ENCODE measurements at regions not wholly inside any gene's neighbourhood (a gene's known extent, or its start where the extent isn't known, plus 50 kb on each side); places are given as distances from the start of the nearest gene placed in this dataset.

DNA sequence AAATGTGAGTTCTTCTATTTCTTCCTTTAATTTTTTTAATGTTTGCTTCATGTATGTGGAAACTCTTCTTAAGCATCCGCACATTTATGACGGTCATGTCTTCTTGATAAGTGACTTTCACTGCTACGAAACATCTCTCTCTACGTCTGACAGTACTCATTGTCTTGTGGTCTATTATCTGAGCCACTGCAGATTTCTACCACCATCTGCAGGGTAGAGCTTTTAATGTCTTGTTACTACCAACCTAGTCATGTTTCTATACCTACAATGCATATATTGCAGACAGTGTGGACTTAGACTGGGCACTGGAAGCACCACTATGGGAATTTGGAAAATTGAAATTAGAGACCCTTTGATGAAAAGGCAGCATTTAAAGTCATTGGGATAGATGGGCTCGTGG, 75.4 kb upstream of the ARHGEF7 start:
- in situ Hi-C loops (cut with HindIII; ENCODE audit: low sequenced_read_pairs), result loop anchor here (5.0 kb wide), 1 partner anchor 77 kb away; no protein-coding TSS in a partner anchor

DNA sequence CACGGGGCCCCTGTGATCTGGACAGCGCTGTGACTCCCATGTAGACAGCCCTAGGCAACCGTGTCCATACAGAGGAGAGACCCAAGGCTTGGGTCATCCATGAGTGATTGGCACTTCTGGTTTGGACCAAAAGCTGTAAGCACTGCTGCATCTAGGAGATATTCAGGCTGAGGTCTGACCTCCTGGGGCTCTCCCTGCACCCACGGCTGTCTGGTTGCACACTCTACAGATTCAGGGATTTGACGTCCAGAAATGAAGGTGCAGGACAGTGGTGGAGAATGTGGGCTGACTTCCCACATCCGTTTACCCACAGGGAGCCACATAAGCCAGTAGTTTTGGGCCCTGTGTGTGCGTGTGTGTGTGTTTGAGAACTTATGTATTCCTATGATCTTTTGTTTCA, 76.2 kb upstream of the ARHGEF7 start:
- in situ Hi-C loops (cut with HindIII; ENCODE audit: low sequenced_read_pairs), result loop anchor here (5.0 kb wide), 1 partner anchor 77 kb away; no protein-coding TSS in a partner anchor

DNA sequence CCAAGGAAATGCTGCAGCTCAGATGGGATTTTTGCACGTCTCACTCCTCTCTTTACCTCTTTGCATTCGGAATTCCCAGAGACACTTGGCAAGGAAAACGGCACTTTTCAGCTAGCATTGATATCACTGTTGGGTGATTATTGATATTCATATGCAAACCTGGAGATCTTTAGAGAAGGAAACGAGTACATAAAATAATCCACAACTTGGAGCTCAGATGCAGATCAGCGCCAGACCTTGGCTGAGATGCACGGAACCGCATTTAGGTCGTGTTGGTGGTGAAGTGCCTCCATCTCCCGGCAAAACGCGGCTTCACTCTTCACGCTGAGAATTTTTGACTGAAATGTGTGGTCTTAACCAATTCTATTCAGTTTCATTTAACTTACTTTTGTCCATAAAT, 77.2 kb upstream of the ARHGEF7 start:
- in situ Hi-C loops (cut with HindIII; ENCODE audit: low sequenced_read_pairs), result loop anchor here (5.0 kb wide), 1 partner anchor 76 kb away; no protein-coding TSS in a partner anchor

DNA sequence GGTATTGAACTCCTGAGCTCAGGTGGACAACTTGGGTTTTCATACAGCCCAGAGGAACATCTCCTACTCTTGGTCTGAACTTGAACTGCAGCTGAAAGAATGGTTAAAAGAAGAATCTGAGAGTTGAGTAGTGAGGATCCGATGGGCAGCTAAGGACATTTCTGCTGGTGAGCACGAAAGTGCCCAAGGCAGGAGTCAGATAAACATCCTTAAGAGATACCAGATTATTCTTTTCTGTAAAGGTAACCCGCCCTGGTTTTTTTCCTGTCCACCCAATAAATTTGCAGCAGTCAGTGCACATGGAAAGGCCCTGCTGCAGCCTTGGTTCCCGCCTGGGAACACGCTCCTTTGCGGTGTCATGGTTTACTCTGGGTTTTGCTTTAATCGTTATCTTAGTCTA, 78.4 kb upstream of the ARHGEF7 start:
- in situ Hi-C loops (cut with HindIII; ENCODE audit: low sequenced_read_pairs), result loop anchor here (5.0 kb wide), 1 partner anchor 74 kb away; no protein-coding TSS in a partner anchor

DNA sequence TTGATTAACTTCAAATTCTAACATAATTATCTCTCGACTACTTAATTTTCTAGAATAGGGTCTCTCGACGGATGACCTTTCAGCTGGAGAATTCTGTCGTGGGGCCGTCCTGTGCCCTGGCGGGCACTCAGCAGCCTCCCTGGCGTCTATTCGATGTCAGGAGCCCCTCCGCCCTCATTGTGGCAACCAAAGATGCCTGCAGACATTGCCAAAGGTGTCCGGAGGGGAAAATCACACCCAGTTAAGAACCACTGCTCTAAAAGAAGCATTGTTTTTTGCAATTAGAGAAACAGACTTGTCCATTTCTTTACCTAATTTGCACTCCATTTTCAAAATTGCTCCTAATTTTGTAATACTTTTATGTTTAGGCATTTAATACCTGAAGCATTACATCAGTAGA, 79.2 kb upstream of the ARHGEF7 start:
- in situ Hi-C loops (cut with HindIII; ENCODE audit: low sequenced_read_pairs), result loop anchor here (5.0 kb wide), 1 partner anchor 74 kb away; no protein-coding TSS in a partner anchor

DNA sequence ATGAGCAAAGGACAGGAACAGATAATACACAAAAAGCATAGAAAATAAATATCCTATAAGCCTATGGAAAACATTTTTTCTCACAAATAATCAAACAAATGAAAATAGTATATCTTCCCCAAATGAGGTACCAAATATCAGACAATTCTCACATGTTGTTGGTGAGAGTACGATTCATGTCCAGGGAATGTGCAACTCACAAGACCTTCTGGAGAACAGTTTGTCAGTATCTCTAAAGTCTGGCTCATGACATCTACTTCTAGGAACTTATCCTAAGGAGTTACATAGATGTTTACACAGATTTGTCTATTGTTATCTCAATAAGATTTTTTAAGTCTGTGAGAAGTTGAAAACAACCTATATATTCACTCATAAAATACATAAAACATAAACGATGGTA, 80.3 kb upstream of the ARHGEF7 start:
- in situ Hi-C loops (cut with HindIII; ENCODE audit: low sequenced_read_pairs), result loop anchor here (5.0 kb wide), 1 partner anchor 73 kb away; no protein-coding TSS in a partner anchor

DNA sequence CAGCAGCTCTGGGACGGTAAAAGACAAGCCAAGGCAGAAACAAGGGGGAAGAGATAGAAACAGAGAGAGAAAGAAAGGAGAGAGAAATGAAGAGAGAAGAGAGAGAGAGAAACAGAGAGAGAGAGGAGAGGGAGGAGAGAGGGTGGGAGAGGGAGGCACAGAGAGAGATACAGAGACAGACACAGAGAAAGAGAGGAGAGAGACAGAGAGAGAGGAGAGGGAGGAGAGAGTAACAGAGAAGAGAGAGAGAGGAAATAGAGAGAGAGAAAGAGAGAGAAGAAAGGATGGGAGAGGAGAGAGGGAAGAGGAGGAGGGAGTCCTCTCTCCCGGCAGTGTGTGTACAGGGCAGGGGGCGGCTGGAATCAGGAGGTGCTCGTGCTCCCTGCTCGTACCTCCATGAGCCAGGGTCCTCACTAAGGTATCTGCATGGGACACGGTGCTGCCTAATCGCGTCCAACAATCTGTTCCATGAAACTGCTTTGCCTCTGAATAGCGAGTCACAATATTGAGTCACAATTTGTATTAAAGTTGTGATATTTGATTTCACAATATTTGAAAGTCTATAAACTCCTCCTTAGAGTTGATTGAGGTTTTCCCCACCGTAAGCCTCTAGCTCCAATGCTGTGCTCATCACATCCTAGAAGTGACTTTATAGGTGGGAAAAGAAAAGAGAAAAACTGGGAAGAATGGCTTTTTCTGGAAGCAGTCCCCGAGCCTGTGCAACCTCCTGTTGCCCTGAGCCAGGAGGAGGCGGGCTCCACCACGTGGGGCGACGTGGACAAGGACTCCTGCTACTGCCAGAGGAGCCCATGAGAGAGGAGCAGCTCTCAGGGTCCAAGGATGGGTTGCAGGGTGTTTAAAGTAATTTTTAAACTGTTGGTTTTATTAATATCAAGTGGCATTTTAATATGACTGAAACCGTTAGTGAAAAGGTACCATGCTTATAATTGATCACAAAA, 81.7 kb upstream of the ARHGEF7 start:
- in situ Hi-C loops (cut with HindIII; ENCODE audit: low sequenced_read_pairs), result no loop called here

DNA sequence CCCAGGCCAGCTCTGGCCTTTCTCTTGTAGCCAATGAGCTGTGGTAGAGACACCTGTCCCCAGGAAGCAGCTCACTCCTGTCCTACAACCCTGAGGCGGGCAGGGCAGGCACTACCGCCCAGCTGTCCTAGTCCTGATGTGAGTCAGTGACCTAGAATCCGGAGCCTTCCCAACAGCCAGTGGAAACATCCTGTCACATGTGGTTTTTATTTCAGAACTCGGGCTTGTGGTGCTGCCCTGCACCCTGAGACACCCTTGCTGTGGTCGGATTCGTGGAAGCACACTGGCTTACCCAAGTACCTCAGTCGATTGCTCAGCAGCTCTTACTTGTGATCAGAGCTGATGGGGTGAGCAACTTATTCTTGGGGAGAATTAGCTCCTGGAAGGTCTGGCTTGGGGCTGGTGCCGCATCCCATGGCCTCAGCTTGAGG, 83.6 kb upstream of the ARHGEF7 start:
- in situ Hi-C loops (cut with HindIII; ENCODE audit: low sequenced_read_pairs), result no loop called here

DNA sequence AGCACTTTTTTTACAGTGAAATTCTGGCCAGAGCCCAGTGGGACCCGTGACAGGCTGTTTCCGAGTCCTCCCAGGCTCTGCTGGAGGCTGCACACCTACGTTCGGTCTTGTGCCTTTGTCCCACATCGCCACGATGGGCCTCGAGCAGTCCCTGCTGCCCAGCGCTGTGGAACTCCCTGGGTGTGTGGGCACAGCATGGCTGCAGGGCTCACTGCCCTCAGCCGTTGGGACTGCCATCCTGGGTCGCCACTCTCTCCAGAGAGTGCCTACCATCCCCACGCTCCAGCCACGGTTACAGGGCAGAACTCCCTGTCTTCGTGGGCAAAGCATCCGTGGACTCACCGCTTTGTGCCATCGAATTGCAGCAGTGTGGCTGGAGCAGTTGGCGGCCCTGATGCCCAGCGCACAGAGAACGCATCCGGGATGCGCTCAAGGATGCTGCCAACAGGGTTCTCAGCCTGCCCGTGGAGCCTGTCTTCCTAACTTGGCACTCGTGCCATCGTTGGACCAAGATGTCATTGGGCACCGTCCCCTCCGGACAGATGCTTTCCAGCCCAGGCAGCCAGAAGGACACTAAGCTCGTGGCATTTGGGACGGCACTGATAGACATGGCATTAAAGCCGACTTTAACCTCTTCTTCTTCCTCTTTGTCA, 85.0 kb upstream of the ARHGEF7 start:
- in situ Hi-C loops (cut with HindIII; ENCODE audit: low sequenced_read_pairs), result no loop called here

DNA sequence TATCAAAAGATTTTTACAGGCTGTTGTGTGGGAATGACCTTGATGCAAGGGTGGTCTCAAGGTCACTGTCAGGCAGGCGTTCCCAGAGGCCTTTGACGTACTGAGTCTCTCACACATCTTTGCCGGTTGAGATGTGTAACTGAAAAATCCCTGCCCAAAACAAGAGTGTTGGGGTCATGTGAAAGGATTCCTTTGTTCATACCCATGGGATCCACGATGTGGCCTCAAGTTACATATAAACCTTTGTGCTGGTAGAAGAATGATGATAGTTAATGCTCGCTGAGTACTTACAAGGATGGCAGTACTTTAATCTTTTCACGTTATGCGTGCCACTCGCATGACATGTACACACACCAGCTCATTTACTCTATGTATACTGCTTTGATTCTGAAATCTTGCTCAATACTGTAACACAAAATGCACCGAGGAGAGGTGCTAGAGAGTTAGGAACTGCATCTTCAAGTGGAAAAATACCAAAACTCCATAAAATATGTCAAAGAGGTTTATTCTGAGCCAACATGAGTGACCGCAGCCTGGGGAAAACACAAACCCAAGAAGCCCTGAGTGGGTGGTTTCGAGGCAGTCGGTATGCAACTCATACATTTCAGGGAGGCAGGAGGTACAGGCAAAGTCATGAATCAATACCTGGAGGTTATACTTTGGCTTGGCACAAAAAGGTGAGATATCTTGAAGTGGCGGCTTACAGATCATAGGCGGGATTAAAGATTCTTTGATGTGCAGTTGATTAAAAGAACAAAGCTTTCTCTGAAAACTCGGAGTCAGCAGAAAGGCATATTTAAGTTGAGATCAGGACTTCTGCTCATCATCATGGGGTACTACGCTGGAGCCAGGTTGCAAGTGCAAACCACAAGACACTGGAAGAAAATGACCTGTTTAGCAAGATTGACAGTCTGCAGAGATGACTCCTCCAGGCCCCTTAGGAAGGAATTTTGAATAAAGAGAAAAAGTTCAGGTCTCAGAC, 87.4 kb upstream of the ARHGEF7 start:
- in situ Hi-C loops (cut with HindIII; ENCODE audit: low sequenced_read_pairs), result no loop called here

DNA sequence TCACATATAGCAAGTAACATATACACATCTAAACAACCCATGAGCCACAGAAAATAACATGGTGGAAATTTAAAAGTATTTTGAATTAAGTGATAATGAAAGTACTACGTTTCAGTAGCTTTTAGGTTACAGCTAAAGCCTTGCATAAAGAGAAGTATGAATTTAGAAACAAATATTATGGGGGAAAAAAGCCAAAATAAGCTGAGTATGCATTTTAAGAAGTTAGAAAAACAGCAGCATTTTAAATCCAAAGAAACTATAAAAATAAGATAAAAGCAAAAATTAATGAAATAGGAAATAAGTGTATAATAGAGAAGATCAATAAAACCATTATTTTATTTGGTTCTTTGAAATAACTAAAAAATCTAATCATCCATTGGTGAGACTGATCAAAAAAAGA, 89.8 kb upstream of the ARHGEF7 start:
- in situ Hi-C loops (cut with HindIII; ENCODE audit: low sequenced_read_pairs), result no loop called here

DNA sequence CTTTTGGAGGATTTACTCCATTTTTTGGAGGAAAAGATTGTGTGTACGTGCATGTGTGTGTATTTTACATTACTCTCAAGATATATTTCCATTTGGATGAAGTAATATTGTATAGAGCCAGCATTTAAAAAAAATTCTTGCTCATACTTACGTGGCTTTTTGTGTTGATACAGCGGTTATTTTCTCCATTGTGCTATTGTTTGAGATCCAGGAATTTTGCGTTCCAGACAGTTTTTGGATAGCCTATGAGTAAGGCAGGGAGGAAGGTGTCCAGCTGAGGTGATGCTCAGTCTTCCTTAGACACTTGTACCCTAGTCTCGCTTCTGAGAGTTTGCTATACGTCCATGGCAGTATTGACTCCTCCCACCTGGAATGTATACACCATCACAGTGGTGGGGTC, 92.2 kb upstream of the ARHGEF7 start:
- in situ Hi-C loops (cut with HindIII; ENCODE audit: low sequenced_read_pairs), result no loop called here

DNA sequence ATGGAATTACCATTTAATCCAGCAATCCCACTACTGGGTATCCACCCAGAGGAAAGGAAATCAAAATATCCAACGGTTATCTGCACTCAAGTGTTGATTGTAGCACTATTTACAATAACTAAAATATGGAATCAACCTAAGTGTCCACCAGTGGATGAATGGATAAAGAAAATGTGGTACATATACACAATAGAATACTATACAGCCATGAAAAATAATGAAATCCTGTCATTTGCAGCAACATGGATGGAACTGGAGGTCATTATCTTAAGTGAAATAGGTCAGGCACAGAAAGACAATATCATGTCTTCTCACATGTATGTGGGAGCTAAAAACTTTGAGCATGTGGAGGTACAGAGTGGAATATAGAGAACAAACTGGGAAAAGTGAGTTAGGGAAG, 92.9 kb upstream of the ARHGEF7 start:
- in situ Hi-C loops (cut with HindIII; ENCODE audit: low sequenced_read_pairs), result no loop called here

DNA sequence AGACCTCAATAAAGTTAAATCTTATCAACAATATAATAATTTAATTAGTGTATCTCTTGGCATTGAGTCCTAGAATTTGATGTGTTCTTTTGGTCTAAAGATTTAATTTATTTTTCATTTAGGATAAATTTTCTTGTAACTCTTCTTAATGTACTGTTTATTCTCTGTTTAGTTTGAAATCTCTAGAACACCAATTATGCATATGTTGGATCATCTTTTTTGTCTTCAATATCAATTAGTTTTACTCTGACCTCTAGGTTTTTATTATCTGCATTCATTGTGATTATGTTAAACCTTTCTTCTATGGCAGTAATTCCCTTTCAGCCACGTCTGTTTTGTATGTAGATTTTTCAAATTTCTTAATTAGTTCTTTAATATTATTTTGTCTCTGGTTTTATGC, 93.8 kb upstream of the ARHGEF7 start:
- in situ Hi-C loops (cut with HindIII; ENCODE audit: low sequenced_read_pairs), result no loop called here

DNA sequence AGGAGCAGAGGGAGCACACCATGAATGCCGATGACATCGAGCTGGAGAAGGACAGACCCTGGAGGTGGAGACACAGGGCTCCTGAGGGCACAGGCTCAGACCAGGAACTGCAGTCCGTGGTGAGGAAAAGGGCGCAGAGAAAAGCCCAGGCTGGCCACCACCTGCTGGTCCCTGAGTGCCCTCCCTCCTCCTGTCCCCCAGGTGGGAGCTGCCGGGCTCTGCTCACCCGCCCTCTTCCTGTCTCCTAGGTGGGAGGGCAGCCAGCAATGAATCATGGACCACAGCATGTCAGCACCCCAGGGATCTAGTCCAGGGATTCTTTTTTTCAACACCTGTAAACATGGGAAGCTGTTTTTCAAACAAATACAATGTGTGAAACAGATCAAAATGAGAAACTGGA, 94.6 kb upstream of the ARHGEF7 start:
- in situ Hi-C loops (cut with HindIII; ENCODE audit: low sequenced_read_pairs), result no loop called here

DNA sequence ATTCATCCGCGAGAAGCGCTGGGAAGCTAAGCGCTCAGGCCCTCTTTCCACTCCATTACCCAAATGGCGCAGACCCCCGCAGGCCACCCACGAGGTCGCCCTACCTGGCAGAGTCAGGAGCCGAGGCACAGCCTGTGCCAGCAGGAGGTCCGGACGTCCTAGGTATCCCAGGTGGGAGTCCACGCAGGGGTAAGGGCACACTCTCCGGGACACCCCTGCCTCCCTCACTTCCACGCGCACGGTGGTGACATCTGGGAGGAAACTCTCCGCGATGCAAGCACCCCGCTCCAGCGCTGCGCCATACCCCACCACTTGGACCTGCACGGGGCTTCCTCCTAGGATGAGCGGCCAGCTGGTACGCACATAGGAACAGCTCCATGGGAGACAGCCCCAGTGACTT, 95.1 kb upstream of the ARHGEF7 start:
- in situ Hi-C loops (cut with HindIII; ENCODE audit: low sequenced_read_pairs), result no loop called here

DNA sequence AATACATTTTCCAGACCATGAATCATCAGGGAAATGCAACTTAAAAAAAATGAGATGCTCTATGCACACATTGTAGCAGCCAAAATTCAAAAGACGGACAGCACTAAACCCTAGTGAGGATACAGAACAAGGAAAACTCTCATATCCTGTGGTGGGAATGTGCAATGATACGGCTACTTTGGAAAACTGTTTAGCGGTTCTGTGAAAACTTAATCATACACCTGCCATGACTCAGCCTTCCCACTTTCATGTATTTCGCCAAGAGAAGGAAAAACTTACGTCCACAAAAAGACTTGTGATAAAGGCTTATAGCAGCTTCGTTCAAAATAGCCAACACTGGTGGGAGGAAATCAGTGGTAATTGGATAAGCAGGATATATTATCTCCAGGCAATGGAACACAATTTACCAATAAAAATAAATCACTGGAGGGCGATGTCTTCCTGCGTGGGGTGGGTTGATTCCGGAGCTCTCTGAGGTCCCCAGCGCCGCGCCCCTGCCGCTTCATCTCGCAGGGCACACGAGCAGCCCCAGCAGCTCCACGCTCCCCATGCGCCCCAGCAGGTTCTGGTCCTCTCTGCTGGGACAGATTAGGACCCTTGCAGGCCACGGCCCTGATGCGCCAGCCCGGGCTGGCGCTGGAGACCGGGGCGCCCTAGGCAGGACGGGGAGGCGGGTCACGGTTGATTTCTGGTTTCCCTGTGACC, 97.2 kb upstream of the ARHGEF7 start:
- in situ Hi-C loops (cut with HindIII; ENCODE audit: low sequenced_read_pairs), result no loop called here

DNA sequence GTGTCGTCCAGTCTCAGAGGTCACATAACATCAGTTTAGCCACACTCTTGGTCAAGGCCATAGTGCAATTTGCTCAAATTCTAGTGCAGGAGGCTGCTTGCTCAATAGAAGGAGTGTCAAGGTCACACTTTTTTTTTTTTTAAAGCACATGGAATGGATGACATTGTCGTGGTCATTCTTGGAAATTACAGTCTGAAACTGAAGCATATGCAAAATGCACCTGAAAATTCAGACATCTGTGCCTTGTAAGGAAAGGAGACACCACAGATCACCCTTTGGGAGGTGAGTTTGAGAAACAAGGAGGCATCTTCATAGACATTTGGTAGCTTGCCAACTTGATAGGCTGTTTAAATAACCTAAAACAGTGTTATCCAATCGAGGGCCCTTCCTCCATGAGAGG, 98.3 kb upstream of the ANKRD10 start:
- in situ Hi-C loops (cut with HindIII; ENCODE audit: low sequenced_read_pairs), result no loop called here

DNA sequence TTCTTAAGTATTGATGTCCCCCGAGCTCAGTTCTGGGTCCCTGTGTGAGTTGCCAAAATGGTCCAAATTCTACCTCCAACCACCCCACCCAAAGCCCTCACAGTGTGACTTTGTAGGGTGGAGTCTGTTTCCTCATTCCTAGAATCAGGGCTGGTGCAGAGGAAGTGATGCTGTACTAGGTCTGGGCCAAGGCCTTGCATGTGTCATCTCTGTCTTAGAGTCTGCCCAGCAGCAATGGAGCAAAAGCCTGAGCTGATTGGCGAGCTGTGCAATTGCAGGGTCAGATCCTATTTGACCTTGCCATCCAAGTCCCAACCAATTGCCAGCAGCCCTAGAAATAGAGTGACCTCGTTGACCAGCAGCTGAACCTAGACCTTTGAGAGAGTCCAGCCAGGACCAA, 97.0 kb upstream of the ANKRD10 start:
- in situ Hi-C loops (cut with HindIII; ENCODE audit: low sequenced_read_pairs), result no loop called here

DNA sequence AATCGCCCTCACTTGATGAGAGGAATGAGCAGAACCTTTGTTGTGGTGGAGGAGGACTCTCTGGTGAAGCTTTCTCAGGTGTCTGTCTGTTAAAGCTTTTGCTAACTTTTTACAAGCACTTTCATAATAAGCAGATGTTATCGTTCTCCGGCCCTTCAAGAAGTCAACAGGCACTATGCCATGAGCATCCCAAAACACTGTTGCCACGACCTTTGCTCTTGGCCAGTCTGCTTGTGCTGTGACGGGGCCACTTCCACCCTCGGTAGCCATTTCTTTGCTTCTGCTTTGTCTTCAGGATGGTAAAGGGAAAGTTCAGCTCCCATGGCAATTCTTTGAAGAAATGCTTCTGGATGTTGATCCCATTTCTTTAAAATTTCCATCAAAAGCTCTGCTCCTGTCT, 93.5 kb upstream of the ANKRD10 start:
- in situ Hi-C loops (cut with HindIII; ENCODE audit: low sequenced_read_pairs), result no loop called here

Data from endothelial cell of hepatic sinusoid (primary cell).